ENCODE measurements at regions not wholly inside any gene's neighbourhood (a gene's known extent, or its start where the extent isn't known, plus 50 kb on each side); places are given as distances from the start of the nearest gene placed in this dataset.

DNA sequence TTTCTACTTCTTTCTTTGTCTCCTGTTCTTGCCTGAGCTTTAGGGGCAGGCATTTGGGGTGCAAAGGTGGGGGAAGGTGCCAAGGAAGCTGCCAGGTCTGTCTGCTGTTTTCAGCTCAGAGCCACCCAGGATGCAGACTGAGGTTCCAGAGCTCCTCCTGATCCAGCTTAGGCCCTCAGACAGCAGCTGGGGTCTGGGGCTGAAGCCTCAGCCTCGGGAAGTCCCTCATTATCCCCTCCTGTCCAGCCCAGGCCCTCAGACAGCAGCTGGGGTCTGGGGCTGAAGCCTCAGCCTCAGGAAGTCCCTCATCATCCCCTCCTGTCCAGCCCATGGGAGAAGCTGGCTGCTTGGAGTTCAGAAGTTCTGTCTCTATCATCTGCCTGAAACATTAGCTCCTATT is 257.7 kb upstream of the CSF3R start (continued):
- TF ChIP-seq BCL11A (IDR thresholded peaks at IDR 0.05; ENCODE audit: low read depth in 2 of 2, low read length in 2 of 2) = no peak
- TF ChIP-seq SRF (IDR thresholded peaks at IDR 0.05; ENCODE audit: low read depth, low read length) = no peak
- TF ChIP-seq, protein P1, sequence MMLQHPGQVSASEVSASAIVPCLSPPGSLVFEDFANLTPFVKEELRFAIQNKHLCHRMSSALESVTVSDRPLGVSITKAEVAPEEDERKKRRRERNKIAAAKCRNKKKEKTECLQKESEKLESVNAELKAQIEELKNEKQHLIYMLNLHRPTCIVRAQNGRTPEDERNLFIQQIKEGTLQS (IDR thresholded peaks at IDR 0.05; ENCODE audit: insufficient read depth, low read depth, low read length) = no peak
- no peak for TF ChIP-seq CBX5 (IDR thresholded peaks at IDR 0.05; ENCODE audit: low read depth, low read length)

Measured in H1 (cell line).